Chondrocyte (in vitro differentiated cells): ENCODE measurements at regions not wholly inside any gene's neighbourhood (a gene's known extent, or its start where the extent isn't known, plus 50 kb on each side); places are given as distances from the start of the nearest gene placed in this dataset.

ENCODE experiments used
- DNase-seq: peaks from one replicate; pipeline ENCODE4 v3.0.0; 2021; ENCODE audit warnings: mixed read lengths, low spot score
- H3K27ac Mint-ChIP-seq: one replicate; pipeline ENCODE4 v1.8.0; 2021; ENCODE audit warnings: mild to moderate bottlenecking, moderate library complexity, mixed read lengths; ENCODE audit not compliant: unreplicated experiment
- H3K27me3 Mint-ChIP-seq: 2 replicates; pipeline ENCODE4 v1.8.0; 2021; ENCODE audit warnings: low read depth, mixed read lengths
- H3K36me3 Mint-ChIP-seq: 2 replicates; pipeline ENCODE4 v1.8.0; 2021; ENCODE audit warnings: low read depth, mixed read lengths
- H3K4me1 Mint-ChIP-seq: 2 replicates; pipeline ENCODE4 v1.8.0; 2021; ENCODE audit warnings: low read depth, mild to moderate bottlenecking, mixed read lengths
- H3K4me3 Mint-ChIP-seq: one replicate; pipeline ENCODE4 v1.8.0; 2021; ENCODE audit warnings: mild to moderate bottlenecking, moderate library complexity, mixed read lengths; ENCODE audit not compliant: unreplicated experiment
- H3K9me3 Mint-ChIP-seq: 2 replicates; pipeline ENCODE4 v1.8.0; 2021; ENCODE audit warnings: low read depth, mixed read lengths
- CTCF ChIP-seq: fragments of 200-600 bp; sonication (generic); IDR thresholded peaks from 2 replicates; pipeline ENCODE4 v1.5.0; 2021; ENCODE audit warnings: antibody characterized with exemption, mild to moderate bottlenecking, moderate library complexity

GRCh38 chrX:69321006-69321655 is 155.9 kb upstream of the PJA1 start:
- Mint-ChIP-seq H3K27ac (no peak overlapping the region), H3K9me3 (no peaks in the 10 kb centered on the region), H3K36me3 (no peaks in the 10 kb centered on the region), H3K4me3 (no peak overlapping the region), H3K4me1 (no peaks in the 10 kb centered on the region), H3K27me3 (peaks cover 2% of the 10 kb centered on the region)
- DNase-seq, result no peak
- no peak for TF ChIP-seq CTCF

DNA sequence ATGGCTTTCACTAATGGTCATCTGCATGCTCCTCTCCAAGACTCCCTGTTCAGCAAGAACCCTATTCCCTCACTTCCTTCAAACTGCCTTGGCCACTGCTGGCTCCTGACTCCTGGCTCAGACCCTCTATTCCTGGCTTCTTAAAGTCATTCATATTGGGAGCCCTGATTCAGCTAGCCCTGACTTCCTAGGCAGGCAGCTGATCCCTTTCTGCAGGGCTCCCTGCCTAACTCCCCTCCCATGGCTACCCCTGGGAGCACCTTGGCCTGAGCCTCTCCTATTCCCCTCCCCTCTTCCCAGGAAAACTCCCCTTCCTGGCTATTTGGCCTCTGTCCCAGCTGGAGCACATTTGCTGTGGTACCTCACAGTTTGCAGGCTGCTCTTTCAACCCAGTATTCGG is 154.9 kb upstream of the PJA1 start:
- H3K4me3 Mint-ChIP-seq, result no peak overlapping the region
- no peaks in the 10 kb centered on the region for H3K9me3 Mint-ChIP-seq
- no peak for TF ChIP-seq CTCF
- H3K36me3 Mint-ChIP-seq, result no peaks in the 10 kb centered on the region
- peaks cover 2% of the 10 kb centered on the region for H3K27me3 Mint-ChIP-seq
- DNase-seq, result no peak
- no peak overlapping the region for H3K27ac Mint-ChIP-seq
- H3K4me1 Mint-ChIP-seq, result no peaks in the 10 kb centered on the region

- peaks cover 4% of the 10 kb centered on the region for H3K27me3 Mint-ChIP-seq
- no peaks in the 10 kb centered on the region for H3K4me1 Mint-ChIP-seq
- H3K4me3 Mint-ChIP-seq, result no peak overlapping the region
Observed at GRCh38 chrX:69319376-69319775, 154.1 kb upstream of the PJA1 start.

DNA sequence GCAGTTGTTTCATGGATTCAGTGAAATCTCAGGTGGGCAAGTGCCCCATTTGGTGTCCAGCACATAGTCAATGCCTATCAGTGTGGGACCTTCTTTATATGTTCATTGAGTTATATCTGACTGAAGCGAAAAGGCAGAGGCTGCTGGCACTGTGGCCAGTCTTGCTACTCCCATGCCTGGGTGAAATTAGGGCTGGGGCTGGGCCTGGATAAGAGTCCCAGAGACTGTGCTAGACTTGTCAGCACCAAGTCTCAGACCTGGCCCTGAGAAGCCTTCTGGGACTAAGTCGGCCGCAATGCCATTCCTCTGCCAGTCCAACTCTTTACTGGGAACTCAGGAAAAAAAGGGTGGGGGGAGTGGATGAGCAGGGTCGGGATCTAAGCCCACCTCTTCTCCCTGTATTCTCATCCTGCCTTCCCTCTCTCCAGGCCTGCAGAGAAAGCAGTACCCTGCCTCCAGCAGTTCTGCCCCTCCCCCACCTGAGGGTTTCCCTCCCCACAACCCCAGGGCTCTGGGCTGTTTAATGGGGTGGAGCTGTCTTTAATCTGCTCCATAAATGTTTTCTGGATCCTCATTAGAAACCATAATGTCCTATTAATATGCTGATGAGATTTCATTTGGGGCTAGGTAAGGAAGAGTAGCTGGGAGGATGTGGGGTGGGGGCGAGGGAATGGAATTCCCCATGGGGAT is 153.5 kb upstream of the PJA1 start:
- no peaks in the 10 kb centered on the region for H3K4me1 Mint-ChIP-seq
- no peaks in the 10 kb centered on the region for H3K36me3 Mint-ChIP-seq
- H3K27ac Mint-ChIP-seq, result no peak overlapping the region
- H3K9me3 Mint-ChIP-seq, result no peaks in the 10 kb centered on the region
- no peak for DNase-seq
- TF ChIP-seq CTCF, result no peak
- H3K27me3 Mint-ChIP-seq, result peaks cover 4% of the 10 kb centered on the region
- no peak overlapping the region for H3K4me3 Mint-ChIP-seq

More at GRCh38 chrX:69319376-69319775, 154.1 kb upstream of the PJA1 start:
- no peak for DNase-seq
- Mint-ChIP-seq H3K27ac (no peak overlapping the region), H3K36me3 (no peaks in the 10 kb centered on the region), H3K9me3 (no peaks in the 10 kb centered on the region)
- TF ChIP-seq CTCF, result no peak

- no peak overlapping the region for H3K4me3 Mint-ChIP-seq
- DNase-seq, result no peak
- H3K27me3 Mint-ChIP-seq, result peaks cover 4% of the 10 kb centered on the region
- H3K27ac Mint-ChIP-seq, result no peak overlapping the region
- no peaks in the 10 kb centered on the region for H3K4me1 Mint-ChIP-seq
- no peaks in the 10 kb centered on the region for H3K9me3 Mint-ChIP-seq
- no peak for TF ChIP-seq CTCF
- H3K36me3 Mint-ChIP-seq, result no peaks in the 10 kb centered on the region
Observed at GRCh38 chrX:69317721-69318120, 152.5 kb upstream of the PJA1 start.
